Endothelial cell of umbilical vein (primary cell): ENCODE measurements at regions not wholly inside any gene's neighbourhood (a gene's known extent, or its start where the extent isn't known, plus 50 kb on each side); places are given as distances from the start of the nearest gene placed in this dataset.

Experiments used
- BruUV-seq: library from RNA; stranded (reverse); fragments of 400-500 nt; replicated peaks from 2 replicates; lab custom pipeline; 2021; lab: Mats Ljungman, UMichigan
- CTCF ChIA-PET: fragments of 300-600, 350-600 bp; sonication (Branson Sonifier 250); formaldehyde crosslinking; loops from one replicate; lab custom pipeline; 2021; ENCODE audit warnings: antibody characterized with exemption, inconsistent platforms; lab: Charles Lee
- POLR2A ChIA-PET: fragments of 300-600, 350-600 bp; sonication (Branson Sonifier 250); formaldehyde crosslinking; loops from one replicate; lab custom pipeline; 2021; ENCODE audit warnings: antibody characterized with exemption, inconsistent platforms; lab: Charles Lee
- DNase-seq: peaks from one replicate; pipeline ENCODE4 v3.0.0-alpha.2; 2011; ENCODE audit warnings: low read depth, low spot score
- FAIRE-seq: peaks from 2 replicates; lab custom pipeline; 2011; peaks lifted over from hg19 to GRCh38; lab: Jason Lieb, UNC
- H2AFZ ChIP-seq: 2 replicates; pipeline ENCODE4 v1.6.0; 2012; ENCODE audit warnings: low read depth, low read length, control low read depth, inconsistent platforms
- H3K27ac ChIP-seq: 2 replicates; pipeline ENCODE4 v1.5.1; 2011; ENCODE audit warnings: low read depth, mild to moderate bottlenecking, control low read depth, low read length, moderate library complexity; ENCODE audit not compliant: insufficient read depth
- H3K27me3 ChIP-seq, 2 experiments: 2 replicates each; pipeline versions ENCODE4 v1.6.0 to v1.6.1; 2011; ENCODE audit warnings: low read length in 2 of 2, mixed read lengths in 1 of 2; ENCODE audit not compliant: control insufficient read depth in 2 of 2, insufficient read depth in 2 of 2
- H3K36me3 ChIP-seq, 2 experiments: 2 replicates in 1 of 2; 3 replicates in 1 of 2; pipeline ENCODE4 v1.5.1; 2011; ENCODE audit warnings: low read length in 2 of 2, mild to moderate bottlenecking in 1 of 2, moderate library complexity in 1 of 2; ENCODE audit not compliant: control insufficient read depth in 2 of 2, insufficient read depth in 2 of 2; ENCODE audit errors: extremely low read depth in 1 of 2
- H3K4me1 ChIP-seq: 3 replicates; pipeline ENCODE4 v1.5.1; 2011; ENCODE audit warnings: mild to moderate bottlenecking, low read length; ENCODE audit not compliant: control insufficient read depth, insufficient read depth; ENCODE audit errors: extremely low read depth
- H3K4me2 ChIP-seq: 2 replicates; pipeline ENCODE4 v1.6.1; 2011; ENCODE audit warnings: low read length, control low read depth, mixed read lengths; ENCODE audit not compliant: insufficient read depth
- H3K4me3 ChIP-seq, 3 experiments: fragments of 200-600 bp in 1 of 3; sonication (generic), shearing (Covaris generic) in 1 of 3; replicated peaks in 1 of 3; 2 replicates each; pipeline ENCODE4 v1.5.1; 2011 to 2016; ENCODE audit warnings: control low read depth in 3 of 3, low read length in 3 of 3, mild to moderate bottlenecking in 2 of 3, inconsistent platforms in 1 of 3, low read depth in 1 of 3, moderate library complexity in 1 of 3; ENCODE audit not compliant: insufficient read depth in 1 of 3
- H3K79me2 ChIP-seq: 2 replicates; pipeline ENCODE4 v1.6.0; 2012; ENCODE audit warnings: low read length, inconsistent platforms; ENCODE audit not compliant: control insufficient read depth, insufficient read depth
- H3K9ac ChIP-seq: replicated peaks from 2 replicates; pipeline ENCODE3; 2011; ENCODE audit warnings: low read length, control low read depth; ENCODE audit not compliant: insufficient read depth; ENCODE audit errors: extremely low read depth
- H3K9me1 ChIP-seq: replicated peaks from 3 replicates; pipeline ENCODE4 v1.6.0; 2011; ENCODE audit warnings: mild to moderate bottlenecking, low read length; ENCODE audit not compliant: control insufficient read depth, insufficient read depth; ENCODE audit errors: extremely low read depth
- H3K9me3 ChIP-seq: replicated peaks from 2 replicates; pipeline ENCODE4 v1.5.1; 2012; ENCODE audit warnings: low read length, inconsistent platforms; ENCODE audit not compliant: control insufficient read depth, insufficient read depth
- H4K20me1 ChIP-seq: replicated peaks from 2 replicates; pipeline ENCODE3; 2011; ENCODE audit warnings: mild to moderate bottlenecking, low read length; ENCODE audit not compliant: control insufficient read depth, insufficient read depth; ENCODE audit errors: extremely low read depth
- CTCF ChIP-seq, 2 donors: IDR thresholded peaks; 1 replicate in 1 of 2; 2 replicates in 1 of 2; pipeline ENCODE4 v1.5.1; 2011; ENCODE audit warnings: low read length in 2 of 2, mild to moderate bottlenecking in 2 of 2, moderate library complexity in 2 of 2, control low read depth in 1 of 2, inconsistent platforms in 1 of 2, low read depth in 1 of 2; ENCODE audit not compliant: insufficient read depth in 1 of 2; ENCODE audit errors: extremely low read depth in 1 of 2
- EZH2 ChIP-seq: IDR thresholded peaks from 2 replicates; pipeline ENCODE4 v1.6.1; 2012; ENCODE audit warnings: borderline replicate concordance, low read depth, mild to moderate bottlenecking, moderate library complexity, low read length, inconsistent platforms; ENCODE audit not compliant: severe bottlenecking
- FOS ChIP-seq: IDR thresholded peaks from 2 replicates; pipeline ENCODE4 v1.6.1; 2011; ENCODE audit warnings: mild to moderate bottlenecking, low read length, moderate library complexity, borderline replicate concordance; ENCODE audit not compliant: insufficient read depth
- GATA2 ChIP-seq: IDR thresholded peaks from 2 replicates; pipeline ENCODE4 v1.7.0; 2011; ENCODE audit warnings: low read depth, mild to moderate bottlenecking, moderate library complexity, mixed read lengths, low read length; ENCODE audit not compliant: insufficient read length, insufficient read depth
- JUN ChIP-seq: IDR thresholded peaks from 2 replicates; pipeline ENCODE4 v1.6.1; 2011; ENCODE audit warnings: borderline replicate concordance, low read depth; ENCODE audit not compliant: insufficient read length, insufficient read depth
- MAX ChIP-seq: IDR thresholded peaks from 2 replicates; pipeline ENCODE4 v1.6.1; 2011; ENCODE audit not compliant: insufficient read depth, insufficient read length
- MYC ChIP-seq: IDR thresholded peaks from one replicate; pipeline ENCODE4 v1.6.1; 2011; ENCODE audit warnings: mild to moderate bottlenecking, low read depth, low read length
- POLR2A ChIP-seq: IDR thresholded peaks from 2 replicates; pipeline ENCODE4 v1.6.1; 2012; ENCODE audit warnings: low read depth, mild to moderate bottlenecking, control low read depth, low read length
- POLR2AphosphoS5 ChIP-seq: IDR thresholded peaks from 2 replicates; pipeline ENCODE4 v1.6.1; 2012; ENCODE audit warnings: low read depth, mild to moderate bottlenecking, control low read depth, low read length, moderate library complexity; ENCODE audit not compliant: insufficient read depth
- dilution Hi-C: fragments of 300-500 bp; cut with MboI; formaldehyde crosslinking; loops from one replicate; pipeline ENCODE4 v1.15.0; 2019; ENCODE audit warnings: low sequenced_read_pairs; ENCODE audit not compliant: extremely low pct_ligation_motif_present
- intact Hi-C: fragments of 100-400 bp; cut with micrococcal nuclease; formaldehyde crosslinking; loops from one replicate; pipeline ENCODE4 v1.10.0; 2022

GRCh38 chr21:41635874-41636273, 127.9 kb upstream of the TMPRSS2 start:
- Histone ChIP-seq H4K20me1 (no peaks in the 10 kb centered on the region), H3K9ac (no peak overlapping the region), H3K79me2 (no peaks in the 10 kb centered on the region), H3K9me3 (no peaks in the 10 kb centered on the region), H2AFZ (no peak overlapping the region), H3K36me3 (no peaks in the 10 kb centered on the region), H3K27ac (no peak overlapping the region), H3K4me2 (no peak overlapping the region), H3K4me3 (no peak overlapping the region), H3K4me1 (no peaks in the 10 kb centered on the region), H3K27me3 (no peaks in the 10 kb centered on the region), H3K9me1 (no peaks in the 10 kb centered on the region)
- POLR2A ChIA-PET = no interaction called here
- CTCF ChIA-PET = no interaction called here
- TF ChIP-seq FOS (no peak), POLR2A (no peak), POLR2AphosphoS5 (no peak), MAX (no peak), GATA2 (no peak), MYC (no peak), JUN (no peak)
- intact Hi-C loops = no loop called here
- FAIRE-seq (no peak), DNase-seq (no peak)
- dilution Hi-C loops = no loop called here
- BruUV-seq = no TSS peak

- ChIA-PET CTCF (no interaction called here), POLR2A (no interaction called here)
- Histone ChIP-seq H3K4me2 (no peak overlapping the region), H3K4me3 (no peak overlapping the region), H2AFZ (no peak overlapping the region), H3K36me3 (no peaks in the 10 kb centered on the region), H3K9ac (no peak overlapping the region), H3K4me1 (no peaks in the 10 kb centered on the region), H3K27ac (no peak overlapping the region), H3K79me2 (no peaks in the 10 kb centered on the region), H3K27me3 (no peaks in the 10 kb centered on the region), H3K9me3 (no peaks in the 10 kb centered on the region), H3K9me1 (no peaks in the 10 kb centered on the region), H4K20me1 (no peaks in the 10 kb centered on the region)
- DNase-seq (no peak), FAIRE-seq (no peak)
- intact Hi-C loops = no loop called here
- dilution Hi-C loops = no loop called here
- no peak for TF ChIP-seq GATA2
- TF ChIP-seq POLR2AphosphoS5 = no peak
- TF ChIP-seq FOS = no peak
- no peak for TF ChIP-seq CTCF (IDR thresholded peaks at IDR 0.05; ENCODE audit: extremely low read depth in 1 of 2, insufficient read depth in 1 of 2, low read depth in 1 of 2, low read length in 2 of 2)
- TF ChIP-seq POLR2A = no peak
- TF ChIP-seq JUN = no peak
- no peak for TF ChIP-seq MYC
- TF ChIP-seq MAX = no peak
- no peak for TF ChIP-seq EZH2
- no TSS peak for BruUV-seq
These were observed 126.9 kb upstream of the TMPRSS2 start for GRCh38 chr21:41634858-41635257.
